ENCODE measurements at regions not wholly inside any gene's neighbourhood (a gene's known extent, or its start where the extent isn't known, plus 50 kb on each side); places are given as distances from the start of the nearest gene placed in this dataset.

- FAIRE-seq, result no peak
- no peak for DNase-seq (ENCODE audit: low spot score)
Observed at GRCh38 chr2:103809941-103810441, 1043.9 kb upstream of the POU3F3 start.

GRCh38 chr2:103810875-103811274, 1043.0 kb upstream of the POU3F3 start:
- no peak for FAIRE-seq
- no peak for DNase-seq (ENCODE audit: low spot score)

DNA sequence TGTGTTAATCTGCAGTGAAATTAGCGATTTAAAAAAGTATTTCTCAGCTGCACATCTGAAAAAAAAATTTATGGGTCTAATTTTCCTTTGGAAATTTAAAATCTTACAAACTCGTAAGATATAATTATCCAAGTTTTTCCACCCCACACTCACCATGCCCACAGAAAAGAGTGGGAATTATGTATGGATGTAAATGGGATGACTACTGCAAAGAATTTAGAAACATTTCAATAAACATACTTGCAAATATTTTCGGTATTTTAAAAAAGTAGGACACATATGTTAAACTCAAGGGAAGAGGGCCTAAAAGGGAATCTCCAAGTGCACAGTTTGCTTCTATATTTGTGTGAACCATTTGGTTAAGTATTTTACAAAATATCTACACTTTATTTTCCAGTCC, 1039.9 kb upstream of the POU3F3 start:
- FAIRE-seq, result no peak
- DNase-seq (ENCODE audit: low spot score), result no peak

DNA sequence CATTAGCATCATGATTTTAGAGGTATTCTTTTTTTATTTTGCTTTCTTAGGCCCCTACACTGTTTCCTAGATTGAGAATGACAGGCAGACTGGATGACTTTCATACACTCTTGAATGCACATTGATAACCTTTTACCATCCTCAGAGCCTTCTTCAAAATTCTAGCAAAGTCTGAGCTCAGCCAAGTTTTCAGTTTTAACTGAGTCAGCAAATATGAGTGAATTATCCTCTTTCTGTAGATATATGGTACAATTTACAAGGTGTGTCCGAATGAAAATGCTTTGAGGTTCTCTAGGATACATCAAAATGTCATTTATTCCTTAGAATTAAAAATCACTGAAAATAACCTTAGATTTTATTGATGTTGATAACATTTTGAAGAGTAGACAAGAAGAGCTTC, 1038.2 kb upstream of the POU3F3 start:
- no peak for FAIRE-seq
- DNase-seq (ENCODE audit: low spot score), result no peak

DNA sequence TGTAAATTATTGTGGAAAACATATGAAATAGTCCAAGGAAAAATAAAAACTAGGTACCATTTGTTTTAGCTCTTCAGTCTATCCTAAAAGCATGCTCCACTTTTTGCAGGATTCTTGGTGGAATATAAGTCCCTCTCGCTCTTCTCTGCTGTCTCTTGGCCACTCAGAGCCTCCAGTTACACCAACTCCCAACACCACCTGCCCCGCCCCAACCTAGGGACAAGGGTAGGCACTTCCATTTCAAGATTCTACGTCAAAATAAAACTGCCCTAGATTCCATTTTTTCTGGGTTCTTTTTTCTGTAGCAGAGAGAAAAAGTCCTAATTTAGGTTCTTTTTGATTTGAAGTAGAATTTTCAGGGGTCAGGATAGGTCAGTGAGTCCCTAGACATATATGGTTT, 1036.2 kb upstream of the POU3F3 start:
- no peak for DNase-seq (ENCODE audit: low spot score)
- no peak for FAIRE-seq

GRCh38 chr2:103818176-103818575, 1035.7 kb upstream of the POU3F3 start:
- DNase-seq (ENCODE audit: low spot score), result no peak
- no peak for FAIRE-seq

DNA sequence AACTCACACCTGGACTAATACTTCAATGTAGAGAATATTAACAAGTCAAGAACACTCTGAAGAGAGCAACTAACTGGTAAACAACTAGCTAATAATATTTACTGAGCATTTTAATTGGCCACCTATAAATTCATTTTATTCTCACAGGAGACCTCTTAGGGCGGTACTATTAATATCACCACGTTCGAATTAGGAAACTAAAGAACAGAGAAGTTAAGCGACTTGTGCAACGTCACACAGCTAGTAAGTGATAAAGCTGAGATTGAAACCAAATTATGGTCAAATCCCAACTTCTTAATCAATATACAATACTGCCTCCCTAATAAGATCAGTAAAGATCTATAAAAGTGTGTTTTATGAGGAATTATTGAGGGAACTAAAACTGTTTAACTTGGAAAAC, 1034.3 kb upstream of the POU3F3 start:
- no peak for DNase-seq (ENCODE audit: low spot score)
- FAIRE-seq, result no peak

GRCh38 chr2:103823847-103824246, 1030.1 kb upstream of the POU3F3 start:
- FAIRE-seq, result peak; percentile 55
- peak; percentile 15 for DNase-seq (ENCODE audit: low spot score)

DNA sequence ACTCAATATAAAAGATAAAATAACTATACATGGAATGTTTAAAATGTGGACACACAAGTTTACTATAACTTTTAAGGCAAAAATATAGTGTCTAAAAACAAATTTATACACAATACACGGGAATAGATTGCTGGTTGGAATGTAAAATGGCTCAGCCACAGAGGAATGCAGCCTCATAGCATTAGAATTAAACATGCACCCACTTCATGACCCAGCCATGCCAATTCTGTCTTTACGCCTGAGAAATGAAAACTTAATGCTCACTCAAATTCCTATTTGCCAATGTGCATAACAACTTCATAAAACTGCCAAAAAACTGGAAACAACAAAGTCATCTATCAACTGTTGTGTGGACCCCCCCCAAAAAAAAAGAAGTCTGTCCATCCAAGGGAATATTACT, 1006.6 kb upstream of the POU3F3 start:
- no peak for DNase-seq (ENCODE audit: low spot score)
- FAIRE-seq, result no peak

DNA sequence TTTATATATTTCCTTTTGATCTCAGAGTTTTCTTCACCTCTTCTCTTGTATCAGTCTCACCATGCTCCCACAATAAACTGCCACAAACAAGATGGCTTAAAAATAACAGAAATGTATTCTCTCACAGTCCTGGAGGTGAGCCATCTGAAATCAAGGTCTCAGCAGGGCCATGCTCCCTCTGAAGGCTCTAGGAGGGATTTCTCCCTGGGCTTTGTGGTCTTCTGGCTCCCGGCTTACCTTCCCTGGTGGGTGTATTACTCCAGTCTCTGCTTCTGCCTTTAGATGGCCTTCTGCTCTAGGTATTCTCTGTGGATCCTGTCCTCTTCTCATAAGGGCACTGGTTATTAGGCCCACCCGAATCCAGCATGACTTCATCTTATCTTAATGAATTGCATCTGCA, 994.7 kb upstream of the POU3F3 start:
- FAIRE-seq (no peak), DNase-seq (ENCODE audit: low spot score) (no peak)

- DNase-seq (ENCODE audit: low spot score), result no peak
- FAIRE-seq, result no peak
Observed at GRCh38 chr2:103860016-103860415, 993.9 kb upstream of the POU3F3 start.

- DNase-seq (ENCODE audit: low spot score) (no peak), FAIRE-seq (no peak)
Observed at GRCh38 chr2:103868396-103868795, 985.5 kb upstream of the POU3F3 start.

- DNase-seq (ENCODE audit: low spot score) (peak; percentile 39), FAIRE-seq (peak; percentile 81)
Observed at GRCh38 chr2:103873716-103874351, 980.1 kb upstream of the POU3F3 start.

- FAIRE-seq, result no peak
- no peak for DNase-seq (ENCODE audit: low spot score)
Observed at GRCh38 chr2:103875131-103875530, 978.8 kb upstream of the POU3F3 start.

GRCh38 chr2:103875531-103875930, 978.4 kb upstream of the POU3F3 start:
- no peak for FAIRE-seq

DNA sequence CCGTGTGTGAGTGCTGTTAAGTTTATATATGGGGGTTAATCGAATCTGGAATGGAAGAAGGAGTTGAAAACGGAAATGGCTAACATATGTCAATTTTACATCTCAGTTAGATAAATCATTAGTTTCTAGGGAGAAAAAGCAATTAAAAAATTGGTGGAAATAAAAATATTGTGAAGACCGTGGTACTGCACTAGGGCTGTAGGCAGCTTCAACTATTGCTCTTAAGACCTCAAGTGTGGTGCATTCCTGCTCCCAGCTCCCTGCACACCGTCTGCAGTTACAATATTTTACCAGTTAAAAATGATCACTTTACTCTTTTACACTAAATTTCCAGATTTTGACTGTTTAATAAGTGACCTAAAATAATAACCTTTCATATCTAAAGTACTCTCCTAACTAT, 977.3 kb upstream of the POU3F3 start:
- DNase-seq (ENCODE audit: low spot score) (no peak), FAIRE-seq (no peak)

More at GRCh38 chr2:103875531-103875930, 978.4 kb upstream of the POU3F3 start:
- DNase-seq (ENCODE audit: low spot score), result no peak

DNA sequence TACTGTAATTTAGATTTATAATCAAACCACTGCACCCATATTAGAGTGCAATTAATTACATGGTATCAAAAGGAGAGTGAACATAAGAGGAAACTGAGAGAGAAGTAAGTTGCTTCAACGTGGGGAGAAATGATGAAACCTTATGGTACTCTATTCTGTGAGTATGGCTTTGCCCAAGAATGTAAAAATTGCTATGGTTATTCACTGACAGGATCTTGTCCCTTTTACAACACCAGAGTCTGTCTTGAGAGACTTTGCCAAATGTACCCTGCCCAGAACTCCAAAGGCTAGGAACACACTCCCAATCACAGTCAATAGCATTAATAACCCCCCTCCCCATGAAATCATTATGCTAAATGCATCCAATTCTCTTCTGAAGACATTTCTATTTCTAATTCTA, 974.8 kb upstream of the POU3F3 start:
- DNase-seq (ENCODE audit: low spot score) (no peak), FAIRE-seq (no peak)

DNA sequence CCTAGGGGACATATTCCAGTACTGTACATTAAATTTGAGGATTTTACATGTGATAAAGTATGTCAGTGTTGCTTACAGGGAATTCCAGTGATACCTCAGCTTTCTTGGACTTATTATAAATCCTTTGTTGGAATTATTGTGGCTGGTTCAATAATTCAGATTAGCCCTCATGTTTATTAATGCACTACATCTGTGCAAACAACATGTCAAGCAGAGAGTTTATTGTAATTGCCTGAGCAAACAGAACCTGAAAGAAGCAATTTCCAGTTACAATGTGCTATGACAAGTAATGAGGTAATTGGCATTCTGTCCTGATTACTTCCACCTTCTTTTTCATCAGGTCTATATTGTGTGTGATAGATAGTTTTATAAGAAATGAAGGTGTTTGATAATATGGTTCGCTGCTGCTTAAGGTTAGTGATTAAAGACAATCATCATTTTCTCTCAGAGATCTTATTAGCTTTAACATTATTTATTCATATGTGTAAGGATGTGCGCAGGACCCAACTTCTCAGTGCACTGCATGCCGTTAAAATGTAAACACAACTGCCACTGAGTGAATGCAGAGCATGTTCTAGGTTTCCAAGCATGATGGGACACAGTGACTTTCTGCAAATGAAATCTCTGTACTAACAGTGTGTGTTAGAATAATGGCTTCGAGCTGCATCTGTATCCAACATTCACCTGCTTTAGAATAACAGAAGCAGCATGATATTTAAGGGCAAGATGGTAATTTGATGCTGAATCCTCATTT, 973.7 kb upstream of the POU3F3 start:
- FAIRE-seq (no peak), DNase-seq (ENCODE audit: low spot score) (no peak)

DNA sequence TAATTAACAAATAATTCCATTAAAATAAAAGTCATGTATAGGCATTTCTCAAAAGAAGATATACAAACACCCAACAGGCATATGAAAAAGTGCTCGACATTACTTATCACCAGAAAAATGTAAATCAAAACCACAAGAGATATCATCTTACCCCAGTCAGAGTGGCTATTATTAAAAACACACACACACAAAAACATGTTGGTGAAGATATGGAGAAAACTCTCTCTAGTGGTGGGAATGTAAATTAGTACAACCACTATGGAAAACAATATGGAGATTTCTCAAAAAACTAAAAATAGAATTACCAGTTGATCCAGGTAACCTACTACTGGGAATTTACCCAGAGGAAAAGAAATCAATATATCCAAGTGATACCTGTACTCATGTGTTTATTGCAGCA, 966.3 kb upstream of the POU3F3 start:
- FAIRE-seq (no peak), DNase-seq (ENCODE audit: low spot score) (no peak)

GRCh38 chr2:103896182-103896581, 957.7 kb upstream of the POU3F3 start:
- no peak for DNase-seq (ENCODE audit: low spot score)
- no peak for FAIRE-seq

DNA sequence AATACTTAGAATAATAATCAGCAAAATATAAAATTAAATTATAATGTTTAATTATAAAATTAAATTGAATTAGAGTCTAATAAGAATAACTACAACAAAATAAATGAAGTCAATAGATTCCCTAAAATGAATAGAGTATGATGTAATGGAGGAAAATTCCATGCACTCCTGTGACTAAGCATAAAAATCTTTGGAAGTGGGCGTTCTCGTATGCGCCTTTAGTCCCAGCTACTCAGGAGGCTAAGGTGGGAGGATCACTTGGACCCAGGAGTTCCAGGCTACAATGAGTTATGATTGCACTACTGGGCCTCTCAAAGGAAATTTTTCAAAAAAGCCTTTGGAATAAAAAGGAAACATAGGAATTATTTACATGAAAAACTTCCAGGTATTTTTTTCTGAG, 955.4 kb upstream of the POU3F3 start:
- peak; percentile 62 for FAIRE-seq

DNA sequence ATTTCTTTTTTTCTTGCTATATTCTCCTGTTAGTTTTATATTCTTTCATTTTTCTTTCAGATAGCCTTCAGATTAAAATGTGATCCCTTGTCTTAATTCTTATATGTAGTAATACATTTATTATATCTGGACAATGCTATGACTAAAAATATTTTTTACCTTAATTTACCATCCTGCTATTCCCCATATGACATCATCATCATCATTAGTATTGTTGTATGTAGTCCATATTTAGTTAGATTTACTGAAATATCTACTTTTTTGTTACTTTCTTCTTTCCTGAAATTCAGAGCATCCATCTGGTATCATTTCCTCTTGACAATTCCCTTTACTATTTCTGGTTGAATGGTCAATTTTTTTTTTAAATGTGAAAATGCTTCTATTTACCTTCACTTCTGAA, 951.6 kb upstream of the POU3F3 start:
- FAIRE-seq, result no peak

More for the DNA sequence above, 955.4 kb upstream of the POU3F3 start:
- DNase-seq (ENCODE audit: low spot score), result peak; percentile 8

DNA sequence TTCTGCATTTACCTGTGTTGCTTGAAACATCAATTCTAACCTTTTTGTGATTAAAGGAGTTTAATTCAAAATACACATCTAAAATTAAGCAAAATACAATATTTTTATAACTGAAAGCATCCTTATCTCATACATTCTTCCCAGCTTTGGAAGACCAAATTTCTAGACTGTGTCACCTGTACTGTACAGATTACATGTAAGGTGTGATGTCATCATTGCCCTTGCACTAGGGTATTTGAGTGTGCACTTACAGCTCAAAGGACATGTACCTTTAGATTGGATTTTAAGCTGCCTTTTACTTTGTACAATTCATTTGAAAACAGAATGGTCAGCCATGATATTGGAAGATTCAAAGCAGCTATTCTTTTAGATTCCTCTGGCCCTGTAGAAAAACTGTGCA, 932.8 kb upstream of the POU3F3 start:
- FAIRE-seq (no peak), DNase-seq (ENCODE audit: low spot score) (no peak)

More for the DNA sequence above, 951.6 kb upstream of the POU3F3 start:
- no peak for DNase-seq (ENCODE audit: low spot score)
